Activated T-helper 17 cell treated with anti-CD3 and anti-CD28 coated beads, Interleukin-2, amount 50 U/mL, for 72 hours (primary cell): ENCODE measurements at regions not wholly inside any gene's neighbourhood (a gene's known extent, or its start where the extent isn't known, plus 50 kb on each side); places are given as distances from the start of the nearest gene placed in this dataset.
"Not testable (repeated sequence)": the region's sequence is repeated elsewhere in the genome, so short reads cannot be mapped to it uniquely, and the experiment has no call there.

Experiments used
- ATAC-seq: fragments of 150-1000 bp; cut with Tn5 transposase; replicated peaks from 2 replicates; pipeline ENCODE4 v1.10.0; 2021; ENCODE audit warnings: mild to moderate bottlenecking, moderate library complexity
- H3K27ac Mint-ChIP-seq: one replicate; pipeline ENCODE4 v1.8.0; 2022; ENCODE audit warnings: mixed read lengths
- H3K27me3 Mint-ChIP-seq: one replicate; pipeline ENCODE4 v1.8.0; 2022; ENCODE audit warnings: mixed read lengths
- H3K36me3 Mint-ChIP-seq: one replicate; pipeline ENCODE4 v1.8.0; 2022; ENCODE audit warnings: low read depth, mild to moderate bottlenecking, mixed read lengths
- H3K4me1 Mint-ChIP-seq: one replicate; pipeline ENCODE4 v1.8.0; 2022; ENCODE audit warnings: mixed read lengths
- H3K4me3 Mint-ChIP-seq: one replicate; pipeline ENCODE4 v1.8.0; 2022; ENCODE audit warnings: mild to moderate bottlenecking, mixed read lengths
- H3K9me3 Mint-ChIP-seq: one replicate; pipeline ENCODE4 v1.8.0; 2022; ENCODE audit warnings: mixed read lengths

DNA sequence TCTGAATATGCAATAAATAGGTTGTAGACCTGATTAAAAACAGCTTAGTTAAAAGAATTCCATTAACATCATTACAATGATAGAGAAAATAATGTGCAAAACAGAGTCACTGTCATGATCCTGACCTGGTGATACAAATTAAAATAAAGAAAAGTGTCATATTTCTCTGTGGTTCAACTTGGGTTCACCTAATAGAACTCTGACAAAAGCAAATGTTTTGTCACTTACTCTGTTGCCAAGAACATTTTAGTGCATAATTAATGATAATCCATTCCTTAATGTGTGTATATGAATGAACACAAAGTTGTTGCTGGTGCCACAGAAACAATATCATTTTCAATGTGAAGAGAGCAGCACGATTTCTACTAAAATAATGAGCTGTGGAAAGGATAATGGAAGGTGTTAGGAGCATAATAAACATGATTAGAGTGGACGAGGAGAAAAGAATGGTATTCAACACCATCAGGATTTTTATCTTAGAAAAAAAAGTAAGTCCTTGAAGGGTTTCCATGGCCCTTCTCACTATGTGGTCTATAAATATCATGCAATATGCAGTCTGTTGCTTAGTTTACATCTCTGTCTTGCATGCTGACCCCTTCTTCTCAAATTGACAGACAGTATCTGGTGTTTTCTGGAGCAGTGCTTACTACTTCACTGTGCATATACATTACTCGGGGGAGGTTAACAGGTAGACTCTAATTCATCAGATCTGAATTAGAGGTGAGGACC lies 656.6 kb upstream of the MMS22L start:
- Mint-ChIP-seq H3K27me3 (no peaks in the 10 kb centered on the region), H3K4me1 (no peaks in the 10 kb centered on the region), H3K4me3 (no peak overlapping the region), H3K36me3 (no peaks in the 10 kb centered on the region), H3K27ac (no peak overlapping the region), H3K9me3 (no peaks in the 10 kb centered on the region)
- no peak for ATAC-seq

DNA sequence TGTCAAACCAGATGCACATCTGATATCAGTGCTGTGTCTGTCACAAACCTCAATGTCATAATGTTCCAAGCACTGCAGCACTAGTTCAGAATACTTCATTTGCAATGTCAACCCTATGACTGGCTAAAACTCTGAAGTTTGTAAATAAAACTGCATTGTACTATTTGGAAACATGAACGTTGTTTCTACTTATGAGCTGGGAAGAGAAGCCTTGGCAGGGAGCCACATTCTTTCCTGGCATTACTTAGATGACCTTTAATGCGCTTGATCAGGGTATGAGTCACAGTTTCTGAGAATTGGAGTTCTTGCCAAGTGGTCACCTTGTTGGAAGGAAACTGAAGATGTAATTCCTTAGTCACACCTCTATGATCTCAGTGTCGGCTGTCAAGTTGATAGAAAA lies 664.8 kb upstream of the MMS22L start:
- no peak overlapping the region for H3K4me3 Mint-ChIP-seq
- no peaks in the 10 kb centered on the region for H3K4me1 Mint-ChIP-seq
- no peaks in the 10 kb centered on the region for H3K36me3 Mint-ChIP-seq
- no peaks in the 10 kb centered on the region for H3K27me3 Mint-ChIP-seq
- no peak overlapping the region for H3K27ac Mint-ChIP-seq
- no peak for ATAC-seq
- H3K9me3 Mint-ChIP-seq: peaks cover 3% of the 10 kb centered on the region

DNA sequence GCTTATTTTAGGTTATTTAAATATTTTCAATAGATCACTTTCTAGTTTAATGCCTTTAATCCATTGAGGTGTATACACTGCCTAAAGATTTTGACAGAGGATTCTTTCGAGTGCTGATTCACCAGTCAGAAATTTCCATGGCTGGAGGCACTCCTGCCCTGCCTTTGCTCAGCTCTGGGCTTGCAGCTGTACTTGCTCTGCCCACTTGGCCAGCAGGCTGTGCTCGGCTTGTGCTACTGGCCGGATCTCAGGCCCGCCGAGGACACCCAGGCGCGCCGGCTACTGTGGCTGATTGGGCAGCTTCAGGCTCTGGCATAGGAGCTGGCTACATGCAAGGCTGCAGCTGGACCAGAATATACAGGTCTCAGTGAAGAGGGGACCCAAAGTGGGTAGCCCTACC lies 675.1 kb upstream of the MMS22L start:
- ATAC-seq: no peak
- Mint-ChIP-seq H3K4me1 (no peaks in the 10 kb centered on the region), H3K36me3 (no peaks in the 10 kb centered on the region), H3K27me3 (no peaks in the 10 kb centered on the region), H3K4me3 (no peak overlapping the region), H3K27ac (no peak overlapping the region), H3K9me3 (peaks cover 17% of the 10 kb centered on the region)

DNA sequence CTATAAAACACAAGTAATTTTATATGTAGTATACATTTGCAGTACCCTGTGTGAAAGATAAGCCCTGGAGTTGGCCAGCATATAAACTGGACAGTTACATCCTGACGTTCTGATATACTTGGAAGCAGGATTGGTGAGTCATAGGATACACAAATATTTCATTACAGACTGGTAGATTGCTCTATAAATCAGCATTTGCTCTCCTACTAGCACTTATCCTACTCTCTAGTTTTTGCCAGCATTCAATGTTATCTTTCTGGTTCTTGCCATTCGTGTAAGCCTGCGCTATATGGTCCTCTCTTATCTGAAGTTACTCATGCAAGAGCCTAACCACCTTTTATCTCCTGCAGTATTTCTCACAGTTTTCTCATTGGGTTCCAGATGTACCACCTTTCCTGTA lies 680.2 kb upstream of the MMS22L start:
- Mint-ChIP-seq H3K4me3 (no peak overlapping the region), H3K4me1 (no peaks in the 10 kb centered on the region), H3K27ac (no peak overlapping the region), H3K27me3 (no peaks in the 10 kb centered on the region), H3K9me3 (peaks cover 9% of the 10 kb centered on the region), H3K36me3 (no peaks in the 10 kb centered on the region)
- ATAC-seq: no peak

DNA sequence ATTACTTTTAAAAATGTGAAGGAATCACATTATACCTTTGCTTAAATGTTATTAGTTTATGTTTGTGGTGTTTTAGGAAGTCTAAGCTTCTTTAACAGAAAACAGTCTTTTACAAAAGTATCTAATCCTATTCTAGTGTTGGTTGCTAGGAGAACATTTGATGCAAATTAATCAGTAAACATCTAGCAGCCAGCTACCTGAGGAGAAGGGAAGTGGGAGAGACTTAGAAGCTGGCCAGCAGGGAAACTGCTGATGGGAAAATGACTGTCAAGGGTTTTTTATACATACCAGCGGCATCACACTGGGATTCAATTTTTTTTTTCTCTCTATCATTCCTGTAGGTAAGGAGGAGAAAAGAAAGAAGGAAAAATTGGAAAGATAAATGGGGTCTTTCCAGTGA lies 686.0 kb upstream of the MMS22L start:
- Mint-ChIP-seq H3K9me3 (peaks cover 12% of the 10 kb centered on the region), H3K27ac (no peak overlapping the region), H3K4me1 (no peaks in the 10 kb centered on the region), H3K27me3 (no peaks in the 10 kb centered on the region), H3K36me3 (no peaks in the 10 kb centered on the region), H3K4me3 (no peak overlapping the region)
- no peak for ATAC-seq

DNA sequence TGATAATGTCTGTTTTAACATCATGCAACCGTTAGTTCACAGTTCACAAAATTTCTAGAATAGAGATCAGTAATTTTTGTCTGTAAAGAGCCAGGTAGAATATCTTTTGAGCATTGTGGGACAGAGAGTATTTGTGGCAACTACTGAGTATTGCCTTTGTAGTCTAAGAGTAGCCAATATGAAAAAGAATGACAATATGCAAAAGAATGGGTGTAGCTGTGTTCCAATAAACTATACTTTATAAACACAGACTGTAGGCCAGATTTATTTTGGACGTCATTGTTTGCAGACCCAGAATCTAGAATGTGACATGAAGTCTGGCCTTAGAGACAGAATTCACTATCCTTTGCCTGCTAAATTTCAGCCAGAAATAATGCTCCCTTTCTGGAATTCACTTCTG lies 694.1 kb upstream of the MMS22L start:
- no peaks in the 10 kb centered on the region for H3K36me3 Mint-ChIP-seq
- peaks cover 2% of the 10 kb centered on the region for H3K9me3 Mint-ChIP-seq
- no peaks in the 10 kb centered on the region for H3K4me1 Mint-ChIP-seq
- H3K27me3 Mint-ChIP-seq: no peaks in the 10 kb centered on the region
- no peak for ATAC-seq
- no peak overlapping the region for H3K27ac Mint-ChIP-seq
- no peak overlapping the region for H3K4me3 Mint-ChIP-seq

DNA sequence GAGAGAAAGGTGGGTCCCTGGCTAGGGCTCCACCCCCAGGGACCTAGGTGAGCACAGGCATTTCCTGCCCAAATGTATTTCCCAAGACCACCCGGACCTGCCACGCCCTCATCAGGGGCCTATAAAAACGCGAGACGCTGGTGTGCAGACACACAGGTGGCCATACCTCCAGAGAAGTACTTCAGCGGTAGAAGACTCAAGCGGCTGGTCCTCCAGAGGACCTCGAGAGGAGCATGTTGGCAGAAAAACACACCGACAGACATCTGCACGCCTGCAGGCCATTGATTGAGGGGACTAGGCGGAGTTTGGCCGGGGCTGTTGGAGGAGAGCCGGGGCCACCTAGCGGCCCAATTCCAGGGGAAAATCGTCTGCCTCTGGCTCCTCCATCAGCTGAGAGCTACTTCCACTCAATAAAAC lies 695.8 kb upstream of the MMS22L start:
- Mint-ChIP-seq H3K27ac (no peak overlapping the region), H3K27me3 (no peaks in the 10 kb centered on the region), H3K4me1 (no peaks in the 10 kb centered on the region), H3K36me3 (no peaks in the 10 kb centered on the region), H3K4me3 (no peak overlapping the region), H3K9me3 (no peaks in the 10 kb centered on the region)
- no peak for ATAC-seq

DNA sequence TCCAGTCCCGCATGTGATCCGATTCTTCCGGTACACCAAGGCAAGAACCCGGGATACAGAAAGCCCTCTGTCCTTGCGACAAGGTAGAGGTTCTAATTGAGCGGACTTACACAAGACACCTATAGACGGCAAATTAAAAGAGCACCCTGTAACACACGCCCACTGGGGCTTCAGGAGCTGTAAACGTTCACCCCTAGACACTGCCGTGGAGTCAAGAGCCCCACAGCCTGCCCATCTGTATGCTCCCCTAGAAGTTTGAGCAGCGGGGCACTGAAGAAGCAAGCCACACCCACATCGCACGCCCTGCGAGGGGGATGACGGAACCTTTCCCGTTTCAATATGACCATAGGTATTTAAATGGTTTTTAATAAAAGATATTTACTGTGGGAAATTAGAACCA lies 696.3 kb upstream of the MMS22L start:
- not testable (repeated sequence) for ATAC-seq, H3K27ac Mint-ChIP-seq, H3K27me3 Mint-ChIP-seq, H3K36me3 Mint-ChIP-seq, H3K9me3 Mint-ChIP-seq, H3K4me3 Mint-ChIP-seq, H3K4me1 Mint-ChIP-seq

DNA sequence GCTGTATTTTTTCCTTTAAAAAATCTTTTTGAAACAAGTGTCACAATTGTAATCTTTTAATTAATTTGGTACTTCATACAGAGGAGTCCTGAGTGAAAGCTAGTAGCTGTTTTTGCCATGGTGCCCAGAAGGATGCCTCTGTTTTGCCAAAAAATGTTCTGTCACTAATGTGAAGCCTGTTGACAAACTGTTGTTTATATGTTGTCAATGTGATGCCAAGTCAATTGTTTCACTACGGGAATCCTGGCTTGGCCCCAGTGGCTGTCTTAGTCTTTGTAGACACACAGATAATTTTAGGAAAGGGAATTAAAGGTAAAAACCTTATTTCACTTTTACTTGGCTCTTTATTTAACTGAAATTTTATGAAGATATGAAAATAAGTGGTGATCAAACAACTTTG lies 706.4 kb upstream of the MMS22L start:
- ATAC-seq: no peak

DNA sequence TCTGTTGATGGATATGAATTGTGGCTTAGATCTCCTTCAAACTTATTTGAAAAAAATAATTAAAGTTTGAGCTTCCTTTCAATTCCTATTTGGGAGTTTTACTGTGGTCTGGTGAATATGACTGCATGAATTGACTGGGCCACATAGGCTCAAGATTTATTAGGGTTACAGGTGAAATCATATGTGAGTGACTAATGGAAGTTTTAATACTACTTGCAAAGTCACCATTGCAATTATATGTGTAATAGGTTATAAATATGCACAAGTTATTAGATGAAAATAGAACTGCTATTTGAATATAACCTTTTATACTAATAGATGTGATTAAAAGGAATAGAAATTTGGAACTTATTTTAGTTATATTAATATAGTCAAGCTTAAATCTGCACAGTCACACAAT lies 712.1 kb upstream of the MMS22L start:
- no peaks in the 10 kb centered on the region for H3K9me3 Mint-ChIP-seq
- no peak overlapping the region for H3K27ac Mint-ChIP-seq
- no peaks in the 10 kb centered on the region for H3K36me3 Mint-ChIP-seq
- H3K27me3 Mint-ChIP-seq: no peaks in the 10 kb centered on the region
- ATAC-seq: no peak
- no peaks in the 10 kb centered on the region for H3K4me1 Mint-ChIP-seq
- no peak overlapping the region for H3K4me3 Mint-ChIP-seq

More for the DNA sequence above, 706.4 kb upstream of the MMS22L start:
- H3K36me3 Mint-ChIP-seq: no peaks in the 10 kb centered on the region
- H3K9me3 Mint-ChIP-seq: no peaks in the 10 kb centered on the region
- no peaks in the 10 kb centered on the region for H3K4me1 Mint-ChIP-seq
- no peak overlapping the region for H3K4me3 Mint-ChIP-seq
- no peaks in the 10 kb centered on the region for H3K27me3 Mint-ChIP-seq
- H3K27ac Mint-ChIP-seq: no peak overlapping the region

DNA sequence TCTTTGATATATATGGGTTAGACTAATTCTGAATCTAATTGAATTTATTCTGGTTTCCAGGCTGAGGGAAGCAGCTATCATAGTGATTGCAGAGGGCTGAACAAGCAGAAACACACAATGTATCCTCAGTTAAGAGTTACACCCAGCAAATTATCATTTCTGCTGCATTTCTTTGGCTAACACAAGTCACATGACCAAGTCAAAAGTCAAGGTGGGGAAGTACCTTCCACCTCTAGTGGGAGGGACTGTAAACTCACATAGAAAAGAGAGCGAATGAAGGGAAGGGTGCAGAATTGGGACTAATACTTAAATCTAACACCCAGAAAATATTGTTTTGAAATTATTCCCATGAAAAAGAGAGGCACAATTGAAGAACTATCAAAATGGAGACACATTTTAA lies 719.7 kb upstream of the MMS22L start:
- no peaks in the 10 kb centered on the region for H3K4me1 Mint-ChIP-seq
- ATAC-seq: no peak
- no peaks in the 10 kb centered on the region for H3K36me3 Mint-ChIP-seq

DNA sequence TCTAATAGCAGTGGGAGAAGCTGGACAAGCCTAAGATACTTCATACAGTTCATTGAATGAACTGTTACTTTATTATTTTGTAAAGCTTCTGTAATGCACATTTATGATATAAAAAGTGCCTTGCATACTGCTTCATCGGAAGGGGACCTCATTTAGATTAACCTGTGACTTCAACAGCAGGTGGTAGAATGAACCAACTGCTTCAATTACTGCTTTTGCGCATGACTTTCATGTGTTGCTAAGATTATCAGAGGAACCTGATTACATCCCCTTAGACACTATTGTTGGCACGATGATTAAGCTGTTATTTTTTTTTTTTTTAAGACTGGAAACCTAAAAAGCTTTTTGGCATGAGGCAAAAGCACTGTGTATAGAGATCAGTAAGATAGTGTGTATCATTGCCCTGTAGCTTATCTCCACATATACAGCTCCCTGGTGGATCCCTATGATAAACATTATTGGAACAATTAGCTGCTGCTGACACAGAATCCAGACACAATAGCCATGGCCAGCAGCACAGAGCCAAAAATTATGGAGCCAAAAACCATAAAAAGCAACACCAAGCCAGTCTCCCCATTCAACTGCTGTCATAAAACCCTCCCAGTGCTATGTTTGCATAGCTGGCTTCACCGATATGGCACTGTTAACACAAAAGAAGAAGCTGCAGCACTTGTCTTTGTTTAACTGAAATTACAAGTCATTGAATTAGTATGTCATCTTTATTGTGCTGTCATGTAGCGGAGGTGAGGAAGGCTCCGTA lies 731.6 kb upstream of the MMS22L start:
- Mint-ChIP-seq H3K36me3 (no peaks in the 10 kb centered on the region), H3K27me3 (no peaks in the 10 kb centered on the region), H3K9me3 (no peaks in the 10 kb centered on the region), H3K4me1 (no peaks in the 10 kb centered on the region), H3K4me3 (no peak overlapping the region), H3K27ac (no peak overlapping the region)
- ATAC-seq: no peak

More for the DNA sequence above, 719.7 kb upstream of the MMS22L start:
- Mint-ChIP-seq H3K4me3 (no peak overlapping the region), H3K9me3 (no peaks in the 10 kb centered on the region), H3K27me3 (no peaks in the 10 kb centered on the region), H3K27ac (no peak overlapping the region)

DNA sequence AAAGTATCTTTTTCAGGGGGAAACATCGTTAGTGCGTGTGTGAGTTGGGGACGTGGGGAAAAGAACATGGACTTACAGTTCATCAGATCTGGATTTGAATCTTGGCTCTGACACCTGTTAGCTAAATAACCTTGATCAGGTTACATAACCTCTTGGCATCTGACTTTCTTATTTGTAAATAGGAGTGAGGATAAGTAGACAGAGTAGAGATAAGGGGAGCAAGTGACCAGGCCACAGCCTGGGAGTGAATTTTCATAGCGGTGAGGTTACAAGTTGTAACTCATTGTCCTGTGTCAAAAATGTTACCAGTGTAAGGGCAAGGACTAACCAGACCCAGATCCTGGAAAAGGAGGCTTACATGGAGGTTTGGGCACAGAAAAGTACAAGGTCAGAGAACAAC lies 733.5 kb upstream of the MMS22L start:
- no peaks in the 10 kb centered on the region for H3K9me3 Mint-ChIP-seq
- no peak overlapping the region for H3K4me3 Mint-ChIP-seq
- H3K4me1 Mint-ChIP-seq: no peaks in the 10 kb centered on the region
- no peaks in the 10 kb centered on the region for H3K27me3 Mint-ChIP-seq
- H3K27ac Mint-ChIP-seq: no peak overlapping the region
- no peak for ATAC-seq
- no peaks in the 10 kb centered on the region for H3K36me3 Mint-ChIP-seq

DNA sequence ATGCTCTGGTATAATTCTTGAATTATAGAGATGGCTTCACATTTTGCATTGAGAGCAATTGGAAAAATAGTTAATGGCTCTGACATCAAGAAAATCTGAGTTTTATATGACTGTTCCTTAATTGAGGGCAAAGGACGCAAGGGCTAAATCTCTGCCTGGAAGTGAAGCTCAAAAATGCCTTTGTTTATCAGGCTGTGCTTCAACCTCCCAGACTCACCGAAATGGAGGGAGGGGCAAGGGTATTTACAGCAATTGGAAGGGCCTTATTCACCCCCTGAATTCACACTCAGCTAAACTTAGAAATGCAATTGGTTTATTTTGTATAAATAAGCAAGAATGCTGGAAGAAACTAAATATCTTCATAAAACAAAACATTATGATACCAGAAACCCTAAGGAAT lies 737.2 kb upstream of the MMS22L start:
- Mint-ChIP-seq H3K36me3 (no peaks in the 10 kb centered on the region), H3K4me1 (no peaks in the 10 kb centered on the region), H3K4me3 (no peak overlapping the region), H3K27me3 (no peaks in the 10 kb centered on the region), H3K9me3 (no peaks in the 10 kb centered on the region), H3K27ac (no peak overlapping the region)
- ATAC-seq: no peak

DNA sequence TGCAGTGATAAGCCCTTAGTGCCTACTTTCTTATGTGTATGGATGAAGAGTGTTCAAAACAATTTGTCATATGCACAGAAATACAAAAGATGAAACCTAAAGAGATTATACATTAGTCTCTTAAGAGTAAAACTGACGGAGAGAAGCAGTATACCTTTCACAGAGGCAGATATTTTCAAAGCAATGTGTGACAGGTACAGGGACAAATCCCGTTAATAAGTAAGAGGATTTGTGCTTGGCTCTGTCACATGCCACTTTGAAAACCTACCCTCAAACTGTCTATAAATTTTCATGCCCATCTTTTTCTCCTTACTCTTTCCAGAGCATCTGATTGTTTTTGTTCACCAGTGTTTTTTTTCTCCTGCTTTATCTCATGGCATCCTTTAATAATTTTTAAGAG lies 741.3 kb upstream of the MMS22L start:
- no peak for ATAC-seq
- no peak overlapping the region for H3K27ac Mint-ChIP-seq
- no peaks in the 10 kb centered on the region for H3K4me1 Mint-ChIP-seq
- no peak overlapping the region for H3K4me3 Mint-ChIP-seq
- H3K9me3 Mint-ChIP-seq: peaks cover 5% of the 10 kb centered on the region
- no peaks in the 10 kb centered on the region for H3K27me3 Mint-ChIP-seq
- H3K36me3 Mint-ChIP-seq: no peaks in the 10 kb centered on the region
